ENCODE measurements at regions not wholly inside any gene's neighbourhood (a gene's known extent, or its start where the extent isn't known, plus 50 kb on each side); places are given as distances from the start of the nearest gene placed in this dataset.
"Not testable (repeated sequence)": the region's sequence is repeated elsewhere in the genome, so short reads cannot be mapped to it uniquely, and the experiment has no call there.

GRCh38 chr1:99444211-99444927 lies 180.1 kb downstream of the PLPPR4 start:
- not testable (repeated sequence) for DNase-seq

DNA sequence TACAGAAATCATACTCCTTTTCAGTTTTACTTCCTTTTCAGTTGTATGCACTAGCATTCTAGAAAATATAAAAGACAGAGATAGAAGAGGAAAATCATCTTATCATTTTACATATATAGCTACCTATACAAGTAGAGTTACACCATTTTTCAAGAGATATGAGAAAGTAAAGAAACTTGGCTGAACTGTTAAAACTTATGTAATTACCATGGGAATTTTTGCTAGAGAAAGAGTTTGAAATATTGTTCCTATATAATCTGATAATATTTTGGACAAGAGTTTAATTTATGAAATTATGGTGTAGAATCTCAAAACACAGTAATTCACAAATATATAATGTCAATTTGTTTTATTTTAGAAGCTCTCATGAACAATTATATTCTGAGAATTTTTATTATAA lies 180.8 kb downstream of the PLPPR4 start:
- DNase-seq: peak in 2 of 3 donors; percentile 52 to 79

DNA sequence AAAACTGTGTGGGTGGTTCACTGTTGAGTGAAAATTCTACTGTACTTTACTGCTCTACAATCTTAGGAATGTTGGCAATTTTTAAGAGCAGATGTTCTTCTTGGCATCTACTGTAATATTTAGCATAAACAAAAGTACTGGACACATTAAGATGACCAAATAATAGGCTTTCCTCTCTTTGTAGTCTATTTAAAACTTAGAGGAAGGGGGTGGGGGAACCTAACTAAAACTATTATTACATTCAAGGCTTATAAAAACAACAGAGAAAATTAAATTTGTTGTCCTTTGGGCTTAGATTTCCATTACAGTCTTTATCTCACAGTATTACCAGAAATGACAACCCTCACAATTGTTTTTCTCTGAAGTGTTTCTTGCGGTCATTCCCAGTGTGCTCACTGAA lies 181.2 kb downstream of the PLPPR4 start:
- DNase-seq: peak; percentile 85 to 92 (median 87)

DNA sequence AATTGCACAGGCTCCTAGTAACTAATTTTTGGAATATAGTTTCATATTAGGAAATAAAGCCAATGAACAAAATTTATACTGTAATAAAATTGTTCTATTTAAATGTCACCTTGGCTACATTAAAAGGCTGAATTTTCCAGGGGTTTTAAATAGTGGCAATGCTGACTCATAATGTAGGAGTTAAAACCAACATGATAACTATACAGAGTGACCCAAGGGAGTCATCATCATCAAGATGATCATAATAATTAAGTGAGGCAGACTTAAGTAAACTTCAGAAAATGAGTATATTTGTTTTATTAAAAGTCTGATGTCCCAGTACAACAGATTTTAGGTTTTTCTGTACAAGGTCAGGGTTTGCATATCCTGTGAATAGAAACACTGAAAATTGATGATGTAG lies 183.4 kb downstream of the PLPPR4 start:
- peak in 1 of 3 donors; percentile 37 for DNase-seq

- DNase-seq: no peak
Observed at GRCh38 chr1:99455760-99456159, 190.2 kb upstream of the PALMD start.

DNA sequence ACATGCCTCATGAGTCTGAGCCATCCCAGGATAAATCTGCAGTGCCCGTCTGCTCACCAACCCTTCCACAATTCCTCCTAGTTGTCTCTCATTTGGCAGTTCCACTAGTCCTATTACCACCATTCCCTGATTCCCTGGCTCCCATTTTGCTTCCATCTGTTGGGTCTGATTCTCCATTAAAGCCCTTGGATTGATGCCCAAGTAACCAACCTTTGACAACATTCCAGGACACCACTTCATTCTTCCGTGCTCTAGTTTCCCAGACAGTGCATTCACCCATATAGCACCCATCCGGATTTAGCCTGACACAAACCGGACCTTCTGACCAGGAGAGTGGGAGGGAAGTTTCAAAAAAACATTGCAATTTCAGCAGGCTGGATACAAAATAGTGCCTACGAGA lies 189.4 kb upstream of the PALMD start:
- DNase-seq: no peak

- peak in 2 of 3 donors; percentile 29 to 54 for DNase-seq
Observed at GRCh38 chr1:99457381-99458165, 188.3 kb upstream of the PALMD start.

GRCh38 chr1:99461499-99461898 lies 184.4 kb upstream of the PALMD start:
- DNase-seq: no peak

DNA sequence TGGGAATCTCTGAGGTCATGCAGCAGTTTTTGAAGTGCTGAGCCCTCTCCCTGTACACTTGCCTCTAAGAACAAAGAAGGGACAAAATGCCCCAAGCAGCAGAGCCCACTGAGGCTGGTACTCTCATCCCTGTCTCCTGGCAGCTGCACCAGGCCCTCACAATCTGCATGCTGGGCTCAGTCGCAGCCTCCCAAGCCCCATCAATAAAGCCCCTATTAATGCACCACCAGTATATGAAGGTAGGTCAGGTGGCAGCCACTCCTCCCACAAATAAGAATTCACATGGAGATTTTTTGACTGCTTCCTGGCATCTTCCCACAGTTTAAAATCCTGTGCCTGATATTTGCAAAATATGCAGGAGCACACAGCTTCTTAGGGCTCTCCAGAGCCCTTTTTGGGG lies 181.2 kb upstream of the PALMD start:
- no peak for DNase-seq

DNA sequence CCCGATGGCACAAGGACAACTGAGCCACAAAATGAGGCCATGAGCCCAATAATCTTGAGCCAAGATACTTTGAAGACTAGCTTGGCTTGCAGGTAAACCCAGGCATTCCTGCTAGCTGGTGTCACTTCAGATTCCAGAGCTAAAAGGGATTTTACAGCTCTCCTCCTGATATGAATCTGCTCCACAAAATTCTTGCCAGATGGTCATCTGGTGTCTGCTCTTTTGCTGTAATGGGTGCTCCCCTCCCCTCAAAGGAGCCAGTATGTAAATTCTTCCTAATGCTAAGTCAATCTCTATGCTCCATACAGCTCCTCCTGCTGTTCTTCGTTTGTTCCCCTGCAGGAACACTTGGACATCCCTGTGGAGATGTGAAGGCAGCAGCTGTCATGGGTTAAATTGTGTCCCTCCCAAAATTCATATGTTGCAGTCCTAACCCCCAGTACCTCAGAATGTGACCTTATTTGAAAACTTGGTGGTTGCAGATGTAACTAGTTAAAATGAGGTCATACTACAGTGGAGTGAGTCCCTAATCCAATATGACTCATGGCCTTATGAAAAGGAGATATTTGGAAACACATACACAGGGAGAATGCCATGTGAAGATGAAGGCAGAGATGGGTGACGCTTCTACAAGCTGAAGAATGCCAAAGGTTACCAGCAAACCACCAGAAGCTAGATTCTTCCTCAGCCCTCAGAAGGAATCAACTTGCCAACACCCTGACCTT lies 180.6 kb upstream of the PALMD start:
- DNase-seq: peak in 1 of 3 donors; percentile 44

DNA sequence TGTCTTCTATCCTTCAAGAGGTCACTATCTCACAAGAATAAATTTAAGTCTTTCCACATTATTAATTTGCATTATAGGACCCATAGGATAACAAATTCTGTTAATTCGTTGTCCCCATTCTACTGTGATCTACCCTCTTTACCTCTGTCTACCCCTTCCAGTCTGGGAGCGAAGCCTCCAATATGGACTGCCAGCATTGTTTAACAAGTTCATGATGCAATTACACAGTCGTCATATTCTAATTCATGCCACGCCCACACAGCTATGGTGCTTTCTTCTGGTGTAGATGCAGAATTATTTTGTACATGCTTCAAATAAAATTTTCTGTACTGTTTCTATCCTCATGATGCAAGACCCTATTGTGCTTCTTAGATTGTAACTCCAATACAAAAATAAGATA lies 178.3 kb upstream of the PALMD start:
- DNase-seq: no peak

GRCh38 chr1:99469550-99469971 lies 176.4 kb upstream of the PALMD start:
- DNase-seq: peak in 2 of 3 donors; percentile 38 to 52

DNA sequence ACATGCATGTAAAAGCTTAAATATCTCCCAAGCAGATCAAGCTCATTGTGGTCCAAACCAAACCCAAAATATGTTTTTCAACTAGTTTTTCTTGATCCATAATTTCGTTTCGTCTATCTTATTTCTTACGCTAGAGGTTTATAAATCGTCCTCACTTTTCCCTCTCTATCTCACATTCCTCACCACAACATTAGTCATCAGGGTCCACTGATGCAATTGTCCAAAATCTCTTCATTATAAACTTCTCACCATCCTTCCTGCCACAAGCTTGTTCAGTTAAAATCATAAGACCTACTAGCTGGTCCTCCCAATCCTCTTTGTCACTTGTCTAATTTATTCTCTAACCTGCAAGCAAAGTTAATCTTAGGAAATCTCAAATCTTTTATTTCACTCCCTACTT lies 173.0 kb upstream of the PALMD start:
- no peak for DNase-seq

GRCh38 chr1:99474350-99474893 lies 171.5 kb upstream of the PALMD start:
- DNase-seq: no peak

- no peak for DNase-seq
Observed at GRCh38 chr1:99476058-99476457, 169.9 kb upstream of the PALMD start.

DNA sequence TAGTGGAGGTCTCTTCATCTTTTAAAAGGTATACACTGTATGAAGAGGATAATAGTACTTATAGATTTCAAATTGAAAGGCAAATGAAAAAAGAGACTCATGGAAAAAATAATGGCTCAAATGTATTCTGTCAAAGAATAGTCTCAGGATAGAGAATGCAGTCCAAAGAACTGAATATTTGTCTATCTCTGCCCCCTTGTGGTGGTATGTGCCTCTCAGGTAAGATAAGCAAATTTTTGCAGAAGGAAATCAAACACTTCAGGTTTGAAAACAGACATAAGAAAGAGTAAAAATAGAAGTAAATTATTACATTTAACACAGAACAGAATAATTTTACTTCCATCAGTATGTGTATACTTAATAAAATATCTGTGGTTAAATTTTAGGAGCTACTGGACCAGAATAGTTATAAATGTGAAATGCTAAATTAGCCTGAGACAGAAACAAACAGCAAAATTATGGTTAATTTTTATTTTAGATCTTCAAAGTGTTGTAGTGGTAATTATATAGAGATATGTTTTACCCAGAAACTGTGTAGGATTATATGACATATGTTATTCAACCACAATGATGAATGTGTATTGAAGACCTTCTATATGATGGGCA lies 164.4 kb upstream of the PALMD start:
- DNase-seq: peak; percentile 68 to 83 (median 73)

DNA sequence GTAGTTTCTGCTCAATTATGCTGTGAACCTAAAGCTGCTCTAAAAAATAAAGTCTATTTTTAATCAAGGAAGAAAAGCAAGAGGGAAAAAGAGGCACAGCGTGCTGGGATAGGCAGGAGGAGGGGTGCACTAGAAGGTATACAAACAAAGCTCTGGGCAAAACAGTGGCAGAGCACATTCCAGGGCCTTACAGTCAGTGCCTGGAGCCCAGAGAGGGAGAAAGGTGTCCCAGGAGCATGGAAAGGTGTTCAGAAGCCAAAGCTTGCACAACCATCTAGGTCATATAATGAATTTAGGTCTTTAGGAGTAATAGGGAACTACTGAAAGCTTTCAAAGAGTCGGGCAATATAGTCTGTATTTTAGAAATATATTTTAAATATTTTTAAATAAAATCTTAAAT lies 163.6 kb upstream of the PALMD start:
- no peak for DNase-seq

DNA sequence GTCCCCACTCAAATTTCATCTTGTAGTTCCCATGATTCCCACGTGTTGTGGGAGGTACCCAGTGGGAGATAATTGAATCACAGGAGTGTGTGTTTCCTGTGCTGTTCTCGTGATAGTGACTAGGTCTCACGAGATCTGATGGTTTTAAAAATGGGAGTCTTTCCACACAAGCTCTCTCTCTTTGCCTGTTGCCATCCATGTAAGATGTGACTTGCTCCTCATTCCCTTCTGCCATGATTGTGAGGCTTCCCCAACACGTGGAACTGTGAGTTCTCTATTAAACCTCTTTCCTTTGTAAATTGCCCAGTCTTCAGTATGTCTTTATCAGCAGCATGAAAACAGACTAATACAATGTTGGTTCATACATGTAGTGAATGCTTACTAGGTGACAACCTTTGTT lies 163.2 kb upstream of the PALMD start:
- DNase-seq: no peak

GRCh38 chr1:99490031-99490430 lies 155.9 kb upstream of the PALMD start:
- DNase-seq: no peak

DNA sequence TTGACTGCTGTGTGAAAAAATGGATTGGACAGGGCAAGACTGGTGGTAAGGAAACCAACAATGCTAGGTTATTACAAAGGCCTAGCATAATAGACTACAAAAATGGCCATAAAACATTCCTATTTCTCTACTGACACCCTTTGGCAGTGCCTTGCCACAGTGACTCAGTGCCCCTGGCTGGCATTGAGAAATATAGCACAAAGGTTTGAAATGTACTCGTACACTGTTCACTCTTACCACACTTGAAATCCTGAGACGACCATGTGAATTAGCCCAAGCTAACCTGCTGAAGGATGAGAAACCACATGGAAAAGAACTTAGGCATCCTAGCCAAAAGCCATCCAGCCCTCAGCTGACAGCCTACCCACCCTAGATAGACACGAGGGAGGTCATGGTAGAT lies 149.8 kb upstream of the PALMD start:
- no peak for DNase-seq

DNA sequence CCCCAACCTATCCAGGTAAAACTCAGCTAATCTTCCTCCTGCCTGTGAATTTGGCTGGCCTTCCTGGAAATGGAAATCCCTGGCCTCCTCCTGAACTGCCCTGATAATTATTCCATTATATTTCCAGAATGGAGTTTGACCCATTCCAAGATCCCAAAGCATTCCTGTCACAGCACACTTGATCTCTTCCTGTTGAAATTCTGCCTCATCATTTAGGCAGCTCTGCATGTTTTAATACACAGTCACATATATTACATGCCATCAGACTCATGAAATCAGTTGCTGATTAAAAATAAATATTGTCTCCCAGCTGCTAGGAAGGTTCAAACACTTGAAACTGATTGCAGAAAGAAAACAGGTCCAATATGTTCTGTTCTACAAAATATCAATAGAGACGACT lies 148.2 kb upstream of the PALMD start:
- no peak for DNase-seq

DNA sequence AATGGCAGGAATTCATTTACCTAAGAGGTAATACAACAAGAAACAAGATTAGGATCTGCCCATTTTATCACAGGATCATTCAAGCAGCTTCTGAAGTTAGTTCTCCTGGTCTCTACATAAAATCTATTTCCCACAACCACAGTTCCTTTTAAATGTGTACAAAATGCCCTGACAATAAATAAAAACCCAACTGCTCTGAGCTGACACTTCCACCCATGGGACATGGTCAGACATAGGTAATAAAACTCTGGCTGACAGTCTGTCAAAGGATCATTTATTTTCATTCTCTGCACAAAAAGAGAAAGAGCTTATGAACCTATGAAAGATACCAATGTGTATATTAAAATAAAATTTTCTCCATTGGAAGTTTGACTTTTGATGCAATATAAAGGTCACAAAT lies 145.4 kb upstream of the PALMD start:
- DNase-seq: no peak

Measured in muscle of back (tissue), 3 donors.